Liver (tissue), 8 donors: ENCODE measurements at regions not wholly inside any gene's neighbourhood (a gene's known extent, or its start where the extent isn't known, plus 50 kb on each side); places are given as distances from the start of the nearest gene placed in this dataset.

Experiments
- DNase-seq: peaks from one replicate; pipeline ENCODE4 v3.0.0-alpha.2; 2017; ENCODE audit warnings: low spot score
- H3K27ac ChIP-seq, 2 donors: one replicate each; pipeline ENCODE4 v1.7.0; 2013; ENCODE audit warnings: inconsistent platforms in 2 of 2, low read length in 2 of 2, control low read depth in 1 of 2, low read depth in 1 of 2, mild to moderate bottlenecking in 1 of 2
- H3K27me3 ChIP-seq, 4 donors: one replicate each; pipeline versions ENCODE4 v1.6.1 to v1.7.0; 2013; ENCODE audit warnings: low read length in 3 of 4, inconsistent platforms in 1 of 4, mild to moderate bottlenecking in 1 of 4, moderate library complexity in 1 of 4; ENCODE audit not compliant: control insufficient read depth in 4 of 4, insufficient read depth in 4 of 4
- H3K36me3 ChIP-seq, 4 donors: one replicate each; pipeline versions ENCODE4 v1.6.1 to v1.7.0; 2013; ENCODE audit warnings: low read length in 3 of 4, mild to moderate bottlenecking in 3 of 4, low read depth in 1 of 4, moderate library complexity in 1 of 4; ENCODE audit not compliant: control insufficient read depth in 4 of 4, insufficient read depth in 3 of 4
- H3K4me1 ChIP-seq, 4 donors: one replicate each; pipeline versions ENCODE4 v1.6.1 to v1.7.0; 2013; ENCODE audit warnings: low read length in 3 of 4, mild to moderate bottlenecking in 3 of 4, moderate library complexity in 1 of 4; ENCODE audit not compliant: control insufficient read depth in 4 of 4, insufficient read depth in 4 of 4
- H3K4me3 ChIP-seq, 3 donors: one replicate each; pipeline versions ENCODE4 v1.6.1 to v1.7.0; 2013; ENCODE audit warnings: low read length in 3 of 3, control low read depth in 1 of 3, low read depth in 1 of 3, mild to moderate bottlenecking in 1 of 3
- H3K9ac ChIP-seq, 2 donors: one replicate each; pipeline ENCODE4 v1.7.0; 2013; ENCODE audit warnings: low read length in 2 of 2, mild to moderate bottlenecking in 2 of 2, moderate library complexity in 2 of 2, control low read depth in 1 of 2, low read depth in 1 of 2
- H3K9me3 ChIP-seq, 4 donors: one replicate each; pipeline versions ENCODE4 v1.6.1 to v1.7.0; 2013; ENCODE audit warnings: low read length in 3 of 4; ENCODE audit not compliant: control insufficient read depth in 4 of 4
- EGR1 ChIP-seq, 2 donors: IDR thresholded peaks; 2 replicates each; pipeline ENCODE4 v1.6.1; 2016 to 2018; ENCODE audit warnings: antibody characterized with exemption in 2 of 2, low read depth in 2 of 2
- FOXA1 ChIP-seq: IDR thresholded peaks from 2 replicates; pipeline ENCODE4 v1.6.1; 2016; ENCODE audit warnings: antibody characterized with exemption
- FOXA2 ChIP-seq: IDR thresholded peaks from 2 replicates; pipeline ENCODE4 v1.6.1; 2016; ENCODE audit warnings: antibody characterized with exemption
- GABPA ChIP-seq, 2 donors: IDR thresholded peaks in 1 of 2; conservative IDR thresholded peaks in 1 of 2; 2 replicates each; pipeline ENCODE4 v1.6.1; 2016; ENCODE audit warnings: antibody characterized with exemption in 2 of 2, mild to moderate bottlenecking in 1 of 2, moderate library complexity in 1 of 2
- HNF4A ChIP-seq, 2 donors: conservative IDR thresholded peaks; 2 replicates each; pipeline ENCODE4 v1.6.1; 2016; ENCODE audit warnings: antibody characterized with exemption in 2 of 2, mild to moderate bottlenecking in 2 of 2
- HNF4G ChIP-seq: IDR thresholded peaks from 2 replicates; pipeline ENCODE4 v1.6.1; 2016; ENCODE audit warnings: antibody characterized with exemption
- JUND ChIP-seq, 2 donors: IDR thresholded peaks; 2 replicates each; pipeline ENCODE4 v1.6.1; 2016; ENCODE audit warnings: antibody characterized with exemption in 2 of 2
- NR2F2 ChIP-seq: IDR thresholded peaks from 2 replicates; pipeline ENCODE4 v1.6.1; 2016; ENCODE audit warnings: antibody characterized with exemption
- RAD21 ChIP-seq, 2 donors: IDR thresholded peaks; 2 replicates each; pipeline ENCODE4 v1.6.1; 2016; ENCODE audit warnings: antibody characterized with exemption in 2 of 2, mild to moderate bottlenecking in 2 of 2
- RXRA ChIP-seq, 2 donors: IDR thresholded peaks; 2 replicates each; pipeline ENCODE4 v1.6.1; 2017 to 2018; ENCODE audit warnings: antibody characterized with exemption in 2 of 2, mild to moderate bottlenecking in 1 of 2
- SP1 ChIP-seq: IDR thresholded peaks from 2 replicates; pipeline ENCODE4 v1.6.1; 2018; ENCODE audit warnings: antibody characterized with exemption, mild to moderate bottlenecking
- TAF1 ChIP-seq: conservative IDR thresholded peaks from 2 replicates; pipeline ENCODE4 v1.6.1; 2016; ENCODE audit warnings: antibody characterized with exemption, mild to moderate bottlenecking
- YY1 ChIP-seq: IDR thresholded peaks from 2 replicates; pipeline ENCODE4 v1.6.1; 2016; ENCODE audit warnings: antibody characterized with exemption, mild to moderate bottlenecking
- WGBS: extraction: QIAGEN DNeasy Blood & Tissue Kit; methylation state at CpG from one replicate; pipeline ENCODE4 v1.1.7; 2013; 5-methylcytosine and 5-hydroxymethylcytosine counted together
- TF ChIP-seq, protein P1 (sequence below): IDR thresholded peaks from 2 replicates; pipeline ENCODE4 v1.6.1; 2016; ENCODE audit warnings: antibody characterized with exemption
- TF ChIP-seq, protein P2 (sequence below): IDR thresholded peaks from 2 replicates; pipeline ENCODE4 v1.6.1; 2016; ENCODE audit warnings: antibody characterized with exemption
- TF ChIP-seq, protein P3 (sequence below): IDR thresholded peaks from 2 replicates; pipeline ENCODE4 v1.6.1; 2016; ENCODE audit warnings: antibody characterized with exemption
- TF ChIP-seq, protein P4 (sequence below): fragments of 150-350 bp; IDR thresholded peaks from 2 replicates; pipeline ENCODE4 v1.5.1; 2017; ENCODE audit warnings: improper control_type of control experiment, low read depth, low read length; ENCODE audit not compliant: missing input control
- TF ChIP-seq, protein P5 (sequence below): IDR thresholded peaks from 2 replicates; pipeline ENCODE4 v1.6.1; 2016; ENCODE audit warnings: antibody characterized with exemption, mild to moderate bottlenecking
- donor health status: healthy.
- donor health status: healthy.
- donor health status: healthy.
- donor health status: healthy.
- donor health status: healthy.

DNA sequence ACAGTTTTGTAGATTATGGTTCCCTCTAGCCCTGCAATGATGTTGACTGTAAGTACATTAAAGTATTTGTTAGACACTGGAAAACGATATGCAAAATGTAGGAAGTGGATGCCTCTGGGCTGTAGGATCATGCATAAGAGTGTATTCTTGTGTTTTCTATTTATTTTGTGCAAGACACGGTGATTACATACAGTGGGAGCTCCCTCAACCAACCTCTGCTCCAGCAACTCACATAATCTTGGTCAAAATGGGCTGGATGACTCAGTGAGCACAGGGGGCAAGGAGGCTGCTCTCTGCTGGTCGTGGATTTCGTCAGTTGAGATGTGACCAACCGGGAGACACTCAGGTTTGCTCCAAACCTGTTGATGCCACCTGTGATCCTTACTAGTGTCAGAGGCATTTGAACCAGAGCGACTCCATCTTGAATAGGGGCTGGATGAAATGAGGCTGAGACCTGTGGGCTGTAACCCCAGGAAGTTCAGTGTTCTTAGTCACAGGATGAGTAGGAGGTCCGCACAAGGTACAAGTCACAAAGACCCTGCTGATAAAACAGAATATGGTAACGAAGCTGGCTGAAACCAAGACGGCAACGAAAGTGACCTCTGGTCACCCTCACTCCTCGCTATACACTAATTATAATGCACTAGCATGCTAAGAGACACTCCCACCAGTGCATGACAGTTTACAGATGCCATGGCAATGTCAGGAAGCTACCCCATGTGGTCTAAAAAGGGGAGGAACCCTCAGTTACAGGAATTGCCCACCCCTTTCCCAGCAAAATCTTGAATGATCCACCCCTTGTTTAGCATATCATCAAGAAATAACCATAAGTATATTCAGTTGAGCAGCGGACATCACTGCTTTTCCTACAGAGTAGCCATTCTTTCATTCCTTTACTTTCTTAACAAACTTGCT is 56.4 kb upstream of the FAM20C start:
- no peaks in the 10 kb centered on the region for H3K9me3 ChIP-seq
- no peak overlapping the region for H3K9ac ChIP-seq
- no peaks in the 10 kb centered on the region for H3K27me3 ChIP-seq
- WGBS, result 90% methylated on average over 12 of the region's 12 CpGs
- no peaks in the 10 kb centered on the region for H3K36me3 ChIP-seq
- DNase-seq, result no peak
- no peak for TF ChIP-seq YY1
- TF ChIP-seq, protein P1, sequence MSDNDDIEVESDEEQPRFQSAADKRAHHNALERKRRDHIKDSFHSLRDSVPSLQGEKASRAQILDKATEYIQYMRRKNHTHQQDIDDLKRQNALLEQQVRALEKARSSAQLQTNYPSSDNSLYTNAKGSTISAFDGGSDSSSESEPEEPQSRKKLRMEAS, result no peak
- no peak for TF ChIP-seq SP1
- TF ChIP-seq HNF4A (conservative IDR thresholded peaks at IDR 0.05), result no peak
- TF ChIP-seq JUND (IDR thresholded peaks at IDR 0.05), result no peak
- TF ChIP-seq, protein P2, sequence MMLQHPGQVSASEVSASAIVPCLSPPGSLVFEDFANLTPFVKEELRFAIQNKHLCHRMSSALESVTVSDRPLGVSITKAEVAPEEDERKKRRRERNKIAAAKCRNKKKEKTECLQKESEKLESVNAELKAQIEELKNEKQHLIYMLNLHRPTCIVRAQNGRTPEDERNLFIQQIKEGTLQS, result no peak
- no peak for TF ChIP-seq HNF4G
- TF ChIP-seq EGR1 (IDR thresholded peaks at IDR 0.05; ENCODE audit: low read depth in 2 of 2), result no peak
- TF ChIP-seq RXRA (IDR thresholded peaks at IDR 0.05), result no peak
- TF ChIP-seq, protein P3, sequence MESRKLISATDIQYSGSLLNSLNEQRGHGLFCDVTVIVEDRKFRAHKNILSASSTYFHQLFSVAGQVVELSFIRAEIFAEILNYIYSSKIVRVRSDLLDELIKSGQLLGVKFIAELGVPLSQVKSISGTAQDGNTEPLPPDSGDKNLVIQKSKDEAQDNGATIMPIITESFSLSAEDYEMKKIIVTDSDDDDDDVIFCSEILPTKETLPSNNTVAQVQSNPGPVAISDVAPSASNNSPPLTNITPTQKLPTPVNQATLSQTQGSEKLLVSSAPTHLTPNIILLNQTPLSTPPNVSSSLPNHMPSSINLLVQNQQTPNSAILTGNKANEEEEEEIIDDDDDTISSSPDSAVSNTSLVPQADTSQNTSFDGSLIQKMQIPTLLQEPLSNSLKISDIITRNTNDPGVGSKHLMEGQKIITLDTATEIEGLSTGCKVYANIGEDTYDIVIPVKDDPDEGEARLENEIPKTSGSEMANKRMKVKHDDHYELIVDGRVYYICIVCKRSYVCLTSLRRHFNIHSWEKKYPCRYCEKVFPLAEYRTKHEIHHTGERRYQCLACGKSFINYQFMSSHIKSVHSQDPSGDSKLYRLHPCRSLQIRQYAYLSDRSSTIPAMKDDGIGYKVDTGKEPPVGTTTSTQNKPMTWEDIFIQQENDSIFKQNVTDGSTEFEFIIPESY, result no peak
- no peak for TF ChIP-seq GABPA (IDR thresholded peaks at IDR 0.05 in 1 of 2, conservative IDR thresholded peaks at IDR 0.05 in 1 of 2)
- TF ChIP-seq NR2F2, result no peak
- no peak for TF ChIP-seq RAD21 (IDR thresholded peaks at IDR 0.05)
- no peak for TF ChIP-seq FOXA1
- TF ChIP-seq, protein P4, sequence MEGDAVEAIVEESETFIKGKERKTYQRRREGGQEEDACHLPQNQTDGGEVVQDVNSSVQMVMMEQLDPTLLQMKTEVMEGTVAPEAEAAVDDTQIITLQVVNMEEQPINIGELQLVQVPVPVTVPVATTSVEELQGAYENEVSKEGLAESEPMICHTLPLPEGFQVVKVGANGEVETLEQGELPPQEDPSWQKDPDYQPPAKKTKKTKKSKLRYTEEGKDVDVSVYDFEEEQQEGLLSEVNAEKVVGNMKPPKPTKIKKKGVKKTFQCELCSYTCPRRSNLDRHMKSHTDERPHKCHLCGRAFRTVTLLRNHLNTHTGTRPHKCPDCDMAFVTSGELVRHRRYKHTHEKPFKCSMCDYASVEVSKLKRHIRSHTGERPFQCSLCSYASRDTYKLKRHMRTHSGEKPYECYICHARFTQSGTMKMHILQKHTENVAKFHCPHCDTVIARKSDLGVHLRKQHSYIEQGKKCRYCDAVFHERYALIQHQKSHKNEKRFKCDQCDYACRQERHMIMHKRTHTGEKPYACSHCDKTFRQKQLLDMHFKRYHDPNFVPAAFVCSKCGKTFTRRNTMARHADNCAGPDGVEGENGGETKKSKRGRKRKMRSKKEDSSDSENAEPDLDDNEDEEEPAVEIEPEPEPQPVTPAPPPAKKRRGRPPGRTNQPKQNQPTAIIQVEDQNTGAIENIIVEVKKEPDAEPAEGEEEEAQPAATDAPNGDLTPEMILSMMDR, result no peak
- no peak for TF ChIP-seq FOXA2
- TF ChIP-seq, protein P5, sequence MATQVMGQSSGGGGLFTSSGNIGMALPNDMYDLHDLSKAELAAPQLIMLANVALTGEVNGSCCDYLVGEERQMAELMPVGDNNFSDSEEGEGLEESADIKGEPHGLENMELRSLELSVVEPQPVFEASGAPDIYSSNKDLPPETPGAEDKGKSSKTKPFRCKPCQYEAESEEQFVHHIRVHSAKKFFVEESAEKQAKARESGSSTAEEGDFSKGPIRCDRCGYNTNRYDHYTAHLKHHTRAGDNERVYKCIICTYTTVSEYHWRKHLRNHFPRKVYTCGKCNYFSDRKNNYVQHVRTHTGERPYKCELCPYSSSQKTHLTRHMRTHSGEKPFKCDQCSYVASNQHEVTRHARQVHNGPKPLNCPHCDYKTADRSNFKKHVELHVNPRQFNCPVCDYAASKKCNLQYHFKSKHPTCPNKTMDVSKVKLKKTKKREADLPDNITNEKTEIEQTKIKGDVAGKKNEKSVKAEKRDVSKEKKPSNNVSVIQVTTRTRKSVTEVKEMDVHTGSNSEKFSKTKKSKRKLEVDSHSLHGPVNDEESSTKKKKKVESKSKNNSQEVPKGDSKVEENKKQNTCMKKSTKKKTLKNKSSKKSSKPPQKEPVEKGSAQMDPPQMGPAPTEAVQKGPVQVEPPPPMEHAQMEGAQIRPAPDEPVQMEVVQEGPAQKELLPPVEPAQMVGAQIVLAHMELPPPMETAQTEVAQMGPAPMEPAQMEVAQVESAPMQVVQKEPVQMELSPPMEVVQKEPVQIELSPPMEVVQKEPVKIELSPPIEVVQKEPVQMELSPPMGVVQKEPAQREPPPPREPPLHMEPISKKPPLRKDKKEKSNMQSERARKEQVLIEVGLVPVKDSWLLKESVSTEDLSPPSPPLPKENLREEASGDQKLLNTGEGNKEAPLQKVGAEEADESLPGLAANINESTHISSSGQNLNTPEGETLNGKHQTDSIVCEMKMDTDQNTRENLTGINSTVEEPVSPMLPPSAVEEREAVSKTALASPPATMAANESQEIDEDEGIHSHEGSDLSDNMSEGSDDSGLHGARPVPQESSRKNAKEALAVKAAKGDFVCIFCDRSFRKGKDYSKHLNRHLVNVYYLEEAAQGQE, result no peak
- no peak for TF ChIP-seq TAF1
- H3K4me1 ChIP-seq, result no peaks in the 10 kb centered on the region
- H3K27ac ChIP-seq, result no peak overlapping the region
- no peak overlapping the region for H3K4me3 ChIP-seq
